Kidney epithelial cell (primary cell): ENCODE measurements at regions not wholly inside any gene's neighbourhood (a gene's known extent, or its start where the extent isn't known, plus 50 kb on each side); places are given as distances from the start of the nearest gene placed in this dataset.

Experiments used
- DNase-seq: peaks from one replicate; pipeline ENCODE4 v3.0.0-alpha.2; 2010; ENCODE audit warnings: low read depth
- H3K27me3 ChIP-seq: 2 replicates; pipeline ENCODE4 v1.6.0; 2011; ENCODE audit warnings: low read length; ENCODE audit not compliant: control insufficient read depth, insufficient read depth
- H3K36me3 ChIP-seq: 2 replicates; pipeline ENCODE4 v1.5.1; 2011; ENCODE audit warnings: low read length; ENCODE audit not compliant: control insufficient read depth, insufficient read depth
- H3K4me3 ChIP-seq: 2 replicates; pipeline ENCODE4 v1.5.1; 2011; ENCODE audit warnings: low read depth, mild to moderate bottlenecking, control low read depth, low read length
- TF ChIP-seq, protein P1 (sequence below): IDR thresholded peaks from 2 replicates; pipeline ENCODE4 v1.5.1; 2011; ENCODE audit warnings: mild to moderate bottlenecking, moderate library complexity, low read length, control low read depth, inconsistent platforms; ENCODE audit not compliant: insufficient read depth, poor library complexity, severe bottlenecking

DNA sequence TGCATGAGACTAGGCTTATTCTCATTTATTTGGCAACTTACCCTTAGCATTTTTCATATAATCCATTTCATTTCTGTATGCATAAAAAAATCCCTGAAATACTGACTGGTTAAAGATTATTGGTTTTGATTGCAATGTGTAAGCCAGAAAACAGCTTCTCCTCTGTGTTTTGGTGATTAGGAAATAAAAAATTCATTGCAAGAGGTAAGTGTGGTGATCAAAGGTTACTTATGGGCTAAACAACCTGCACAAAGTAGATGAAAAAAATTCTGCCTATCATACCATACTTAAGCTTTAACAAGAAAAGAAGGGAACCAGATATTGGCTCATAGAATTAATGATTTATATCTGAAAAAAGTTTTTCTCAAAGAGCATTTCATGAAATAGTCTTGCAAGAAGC is 64.0 kb upstream of the TMEM168 start:
- H3K4me3 ChIP-seq: no peak overlapping the region
- no peaks in the 10 kb centered on the region for H3K27me3 ChIP-seq
- DNase-seq: no peak

DNA sequence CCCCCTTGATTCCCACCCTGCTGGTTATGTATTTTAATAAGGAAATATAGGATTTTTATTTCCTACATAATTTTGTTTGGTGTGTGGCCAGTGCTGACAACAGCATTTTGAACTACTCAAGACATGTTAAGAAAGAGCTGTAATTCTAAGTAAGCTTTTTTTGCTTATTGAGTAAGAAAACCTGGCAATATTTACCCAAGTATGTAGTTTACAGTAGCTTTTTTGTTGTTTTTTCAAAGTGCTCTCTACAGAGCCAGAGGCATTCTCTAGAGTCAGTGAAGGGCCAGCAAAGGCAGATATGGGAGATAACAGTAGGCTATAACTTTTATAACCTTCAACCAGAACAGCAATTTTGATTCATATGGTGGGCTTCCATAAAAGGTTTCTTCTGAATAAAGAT is 63.2 kb upstream of the TMEM168 start:
- DNase-seq: no peak
- TF ChIP-seq, protein P1, sequence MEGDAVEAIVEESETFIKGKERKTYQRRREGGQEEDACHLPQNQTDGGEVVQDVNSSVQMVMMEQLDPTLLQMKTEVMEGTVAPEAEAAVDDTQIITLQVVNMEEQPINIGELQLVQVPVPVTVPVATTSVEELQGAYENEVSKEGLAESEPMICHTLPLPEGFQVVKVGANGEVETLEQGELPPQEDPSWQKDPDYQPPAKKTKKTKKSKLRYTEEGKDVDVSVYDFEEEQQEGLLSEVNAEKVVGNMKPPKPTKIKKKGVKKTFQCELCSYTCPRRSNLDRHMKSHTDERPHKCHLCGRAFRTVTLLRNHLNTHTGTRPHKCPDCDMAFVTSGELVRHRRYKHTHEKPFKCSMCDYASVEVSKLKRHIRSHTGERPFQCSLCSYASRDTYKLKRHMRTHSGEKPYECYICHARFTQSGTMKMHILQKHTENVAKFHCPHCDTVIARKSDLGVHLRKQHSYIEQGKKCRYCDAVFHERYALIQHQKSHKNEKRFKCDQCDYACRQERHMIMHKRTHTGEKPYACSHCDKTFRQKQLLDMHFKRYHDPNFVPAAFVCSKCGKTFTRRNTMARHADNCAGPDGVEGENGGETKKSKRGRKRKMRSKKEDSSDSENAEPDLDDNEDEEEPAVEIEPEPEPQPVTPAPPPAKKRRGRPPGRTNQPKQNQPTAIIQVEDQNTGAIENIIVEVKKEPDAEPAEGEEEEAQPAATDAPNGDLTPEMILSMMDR: no peak
- H3K27me3 ChIP-seq: no peaks in the 10 kb centered on the region
- H3K4me3 ChIP-seq: no peak overlapping the region
- no peaks in the 10 kb centered on the region for H3K36me3 ChIP-seq

More for the DNA sequence above, 64.0 kb upstream of the TMEM168 start:
- TF ChIP-seq, protein P1: no peak
- no peaks in the 10 kb centered on the region for H3K36me3 ChIP-seq

DNA sequence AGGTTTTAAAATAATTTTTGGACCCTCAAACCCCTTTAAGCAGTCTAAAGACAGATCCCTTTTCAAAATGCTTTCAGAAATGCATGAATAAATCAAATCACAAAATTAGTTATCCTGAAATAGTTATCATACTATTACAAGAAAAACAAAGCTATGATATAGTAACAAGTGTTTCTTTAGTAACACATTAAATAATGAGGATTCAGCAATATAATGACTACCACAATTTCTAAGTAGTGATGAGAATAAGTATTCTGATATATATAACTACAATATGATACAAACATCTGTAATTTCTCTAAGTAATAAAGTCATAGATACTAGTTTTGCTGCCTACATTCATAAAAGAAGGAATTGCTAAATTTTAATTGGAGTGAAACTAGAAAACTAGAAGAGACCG is 53.0 kb upstream of the TMEM168 start:
- no peak for DNase-seq
- Histone ChIP-seq H3K4me3 (no peak overlapping the region), H3K36me3 (no peaks in the 10 kb centered on the region), H3K27me3 (no peaks in the 10 kb centered on the region)
- TF ChIP-seq, protein P1: no peak
